ENCODE measurements at regions not wholly inside any gene's neighbourhood (a gene's known extent, or its start where the extent isn't known, plus 50 kb on each side); places are given as distances from the start of the nearest gene placed in this dataset.

DNA sequence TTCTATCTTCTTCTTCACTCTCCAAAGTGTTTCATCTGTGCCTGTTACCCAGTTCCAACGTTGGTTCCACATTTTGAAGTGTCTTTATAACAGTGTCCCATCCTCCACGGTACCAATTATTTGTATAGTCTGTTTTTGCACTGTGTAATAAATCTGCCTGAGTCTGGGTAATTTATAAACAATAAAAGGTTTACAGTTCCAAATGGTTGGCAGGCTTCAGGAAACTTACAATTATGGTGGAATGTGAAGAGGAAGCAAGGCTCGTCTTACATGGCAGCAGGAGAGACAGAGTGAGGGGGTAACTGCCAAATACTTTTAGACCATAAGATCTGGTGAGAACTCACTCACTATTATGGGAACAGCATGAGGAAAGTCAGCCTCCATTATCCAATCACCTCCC, 465.4 kb upstream of the CDH9 start:
- H3K27me3 ChIP-seq (replicated peaks): no peaks in the 10 kb centered on the region
- H3K27ac ChIP-seq: no peak overlapping the region
- in situ Hi-C loops (cut with HindIII; ENCODE audit: low pct_ligation_motif_present, low sequenced_read_pairs): no loop called here
- DNase-seq: no peak
- H3K4me3 ChIP-seq (ENCODE audit: low read depth, low read length): no peak overlapping the region
- TF ChIP-seq, protein P1, sequence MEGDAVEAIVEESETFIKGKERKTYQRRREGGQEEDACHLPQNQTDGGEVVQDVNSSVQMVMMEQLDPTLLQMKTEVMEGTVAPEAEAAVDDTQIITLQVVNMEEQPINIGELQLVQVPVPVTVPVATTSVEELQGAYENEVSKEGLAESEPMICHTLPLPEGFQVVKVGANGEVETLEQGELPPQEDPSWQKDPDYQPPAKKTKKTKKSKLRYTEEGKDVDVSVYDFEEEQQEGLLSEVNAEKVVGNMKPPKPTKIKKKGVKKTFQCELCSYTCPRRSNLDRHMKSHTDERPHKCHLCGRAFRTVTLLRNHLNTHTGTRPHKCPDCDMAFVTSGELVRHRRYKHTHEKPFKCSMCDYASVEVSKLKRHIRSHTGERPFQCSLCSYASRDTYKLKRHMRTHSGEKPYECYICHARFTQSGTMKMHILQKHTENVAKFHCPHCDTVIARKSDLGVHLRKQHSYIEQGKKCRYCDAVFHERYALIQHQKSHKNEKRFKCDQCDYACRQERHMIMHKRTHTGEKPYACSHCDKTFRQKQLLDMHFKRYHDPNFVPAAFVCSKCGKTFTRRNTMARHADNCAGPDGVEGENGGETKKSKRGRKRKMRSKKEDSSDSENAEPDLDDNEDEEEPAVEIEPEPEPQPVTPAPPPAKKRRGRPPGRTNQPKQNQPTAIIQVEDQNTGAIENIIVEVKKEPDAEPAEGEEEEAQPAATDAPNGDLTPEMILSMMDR (IDR thresholded peaks at IDR 0.05; ENCODE audit: low read depth, low read length, missing control alignments): no peak
- H3K36me3 ChIP-seq (replicated peaks): no peaks in the 10 kb centered on the region

DNA sequence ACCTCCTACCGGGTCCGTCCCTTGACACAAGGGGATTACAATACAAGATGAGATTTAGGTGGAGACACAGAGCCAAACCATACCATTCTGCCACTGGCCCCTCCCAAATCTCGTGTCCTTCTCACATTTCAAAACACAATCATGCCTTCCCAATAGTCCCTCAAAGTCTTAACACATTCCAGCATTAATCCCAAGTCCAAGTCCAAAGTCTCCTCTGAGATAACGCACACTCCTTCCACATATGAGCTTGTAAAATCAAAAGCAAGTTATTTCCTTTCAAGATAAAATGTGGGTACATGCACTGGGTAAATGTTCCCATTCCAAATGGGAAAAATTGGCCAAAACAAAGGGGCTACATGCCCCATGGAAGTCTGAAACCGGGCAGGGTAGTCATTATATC, 463.9 kb upstream of the CDH9 start:
- TF ChIP-seq, protein P1 (IDR thresholded peaks at IDR 0.05; ENCODE audit: low read depth, low read length, missing control alignments): no peak
- no peak for DNase-seq
- in situ Hi-C loops (cut with HindIII; ENCODE audit: low pct_ligation_motif_present, low sequenced_read_pairs): no loop called here
- no peak overlapping the region for H3K27ac ChIP-seq
- no peak overlapping the region for H3K4me3 ChIP-seq (ENCODE audit: low read depth, low read length)
- no peaks in the 10 kb centered on the region for H3K27me3 ChIP-seq (replicated peaks)
- H3K36me3 ChIP-seq (replicated peaks): no peaks in the 10 kb centered on the region

DNA sequence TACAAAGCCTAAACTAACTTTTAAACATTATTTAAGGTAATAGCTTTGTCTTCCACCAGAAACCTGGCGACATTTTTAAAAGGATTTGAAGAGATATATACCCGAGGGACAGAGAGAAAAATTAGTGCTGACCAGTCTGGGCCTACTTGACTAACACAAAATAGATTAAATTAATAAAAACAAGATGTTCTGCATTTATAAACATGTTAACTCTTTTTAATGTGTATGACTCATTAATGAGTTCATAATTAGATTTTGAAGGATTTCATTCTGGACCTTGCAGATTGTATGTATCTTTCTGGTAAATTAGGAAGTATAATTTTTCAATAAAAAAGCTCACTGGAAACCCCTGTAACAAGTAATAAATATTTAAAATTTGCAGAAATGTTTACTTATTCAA, 459.1 kb upstream of the CDH9 start:
- H3K27ac ChIP-seq: no peak overlapping the region
- no peaks in the 10 kb centered on the region for H3K27me3 ChIP-seq (replicated peaks)
- no peak for DNase-seq
- TF ChIP-seq, protein P1 (IDR thresholded peaks at IDR 0.05; ENCODE audit: low read depth, low read length, missing control alignments): no peak
- in situ Hi-C loops (cut with HindIII; ENCODE audit: low pct_ligation_motif_present, low sequenced_read_pairs): no loop called here
- no peaks in the 10 kb centered on the region for H3K36me3 ChIP-seq (replicated peaks)
- no peak overlapping the region for H3K4me3 ChIP-seq (ENCODE audit: low read depth, low read length)

DNA sequence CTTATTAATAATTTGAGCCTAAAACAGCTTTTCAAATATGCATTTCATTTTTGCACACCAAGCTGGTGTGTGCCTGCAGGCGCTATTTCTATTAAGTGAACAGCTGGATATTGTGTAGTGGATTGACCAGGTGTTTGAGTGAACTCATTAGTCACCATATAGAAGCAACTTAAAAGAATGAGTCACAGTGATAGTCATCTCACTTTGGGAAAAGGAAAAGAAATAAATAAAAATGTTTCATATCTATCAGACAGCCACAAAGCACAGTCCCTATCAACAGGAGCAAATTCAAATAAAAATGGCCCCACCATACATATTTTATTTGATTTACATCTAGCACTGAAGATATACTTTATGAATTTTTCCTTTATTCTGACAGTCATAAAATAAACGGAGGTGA, 456.5 kb upstream of the CDH9 start:
- TF ChIP-seq, protein P1 (IDR thresholded peaks at IDR 0.05; ENCODE audit: low read depth, low read length, missing control alignments): no peak
- H3K36me3 ChIP-seq (replicated peaks): no peaks in the 10 kb centered on the region
- DNase-seq: no peak
- H3K27ac ChIP-seq: no peak overlapping the region
- in situ Hi-C loops (cut with HindIII; ENCODE audit: low pct_ligation_motif_present, low sequenced_read_pairs): no loop called here
- H3K27me3 ChIP-seq (replicated peaks): no peaks in the 10 kb centered on the region
- no peak overlapping the region for H3K4me3 ChIP-seq (ENCODE audit: low read depth, low read length)

DNA sequence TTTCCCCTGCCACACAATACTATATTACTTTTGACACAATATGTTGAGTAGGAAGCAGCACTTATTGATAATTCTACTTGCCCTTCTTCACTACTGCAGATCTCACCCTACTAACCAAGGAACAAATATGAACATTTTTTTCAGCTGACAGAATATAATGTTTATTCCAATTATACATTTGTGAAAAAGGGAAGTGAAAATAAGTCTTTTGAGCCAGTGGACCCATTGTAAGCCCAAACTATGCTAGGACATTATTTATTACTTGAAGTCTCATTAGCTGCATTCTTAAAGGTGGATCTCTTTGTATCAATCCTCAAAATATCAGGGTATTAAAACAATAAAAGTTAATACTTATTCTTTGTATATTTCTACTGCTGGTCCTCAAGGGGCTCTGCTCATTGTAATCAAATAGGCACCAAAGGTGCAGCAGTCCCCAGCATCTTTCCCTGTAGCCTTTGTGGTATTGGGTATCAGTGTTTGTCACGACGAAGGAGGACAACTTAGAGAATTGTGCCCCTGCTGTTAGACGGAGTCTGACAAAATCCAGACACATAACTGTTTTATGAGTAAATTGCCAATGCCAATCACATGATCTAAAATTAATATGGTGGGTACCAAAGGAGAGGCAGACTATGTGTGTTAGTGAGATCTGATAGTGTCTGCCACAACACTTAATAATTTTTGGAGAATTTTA, 453.5 kb upstream of the CDH9 start:
- no peaks in the 10 kb centered on the region for H3K27me3 ChIP-seq (replicated peaks)
- in situ Hi-C loops (cut with HindIII; ENCODE audit: low pct_ligation_motif_present, low sequenced_read_pairs): no loop called here
- DNase-seq: no peak
- H3K36me3 ChIP-seq (replicated peaks): no peaks in the 10 kb centered on the region
- TF ChIP-seq, protein P1 (IDR thresholded peaks at IDR 0.05; ENCODE audit: low read depth, low read length, missing control alignments): no peak
- H3K27ac ChIP-seq: no peak overlapping the region
- H3K4me3 ChIP-seq (ENCODE audit: low read depth, low read length): no peak overlapping the region

DNA sequence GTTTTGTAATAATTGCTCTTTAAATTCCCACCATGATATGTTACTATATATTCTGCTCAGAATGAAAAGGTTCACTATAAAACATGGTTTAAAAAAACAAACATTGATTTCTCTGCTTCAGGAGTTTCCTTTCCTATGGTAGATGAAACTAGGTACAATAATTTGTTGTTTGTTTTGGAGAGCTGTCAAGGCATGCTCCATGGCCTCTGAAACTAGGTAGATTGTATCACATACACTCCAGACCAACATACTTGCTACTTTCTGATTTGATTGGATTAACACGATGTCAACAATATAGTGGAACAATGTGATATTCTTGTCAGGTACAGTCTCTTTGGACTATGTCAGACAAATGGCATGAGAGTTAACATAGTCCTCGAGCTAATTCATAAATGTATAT, 452.7 kb upstream of the CDH9 start:
- TF ChIP-seq, protein P1 (IDR thresholded peaks at IDR 0.05; ENCODE audit: low read depth, low read length, missing control alignments): no peak
- in situ Hi-C loops (cut with HindIII; ENCODE audit: low pct_ligation_motif_present, low sequenced_read_pairs): no loop called here

More for the DNA sequence above, 452.7 kb upstream of the CDH9 start:
- H3K36me3 ChIP-seq (replicated peaks): no peaks in the 10 kb centered on the region
- H3K27ac ChIP-seq: no peak overlapping the region
- no peaks in the 10 kb centered on the region for H3K27me3 ChIP-seq (replicated peaks)
- no peak for DNase-seq
- no peak overlapping the region for H3K4me3 ChIP-seq (ENCODE audit: low read depth, low read length)

Measured in brain microvascular endothelial cell (primary cell).